ENCODE measurements at regions not wholly inside any gene's neighbourhood (a gene's known extent, or its start where the extent isn't known, plus 50 kb on each side); places are given as distances from the start of the nearest gene placed in this dataset.

- Mint-ChIP-seq H3K36me3 (ENCODE audit: low read depth) (peaks cover 12% of the 10 kb centered on the region), H3K27ac (no peak overlapping the region), H3K27me3 (peaks cover 22% of the 10 kb centered on the region), H3K9me3 (peaks cover 12% of the 10 kb centered on the region), H3K4me1 (ENCODE audit: low read depth) (no peaks in the 10 kb centered on the region), H3K4me3 (no peak overlapping the region)
These were observed 104.7 kb upstream of the IL6 start for GRCh38 chr7:22622116-22622785.

- Mint-ChIP-seq H3K36me3 (ENCODE audit: low read depth) (peaks cover 13% of the 10 kb centered on the region), H3K9me3 (peaks cover 21% of the 10 kb centered on the region), H3K4me3 (no peak overlapping the region), H3K27me3 (peaks cover 23% of the 10 kb centered on the region), H3K4me1 (ENCODE audit: low read depth) (no peaks in the 10 kb centered on the region), H3K27ac (no peak overlapping the region)
These were observed 108.5 kb upstream of the IL6 start for GRCh38 chr7:22618528-22618927.

GRCh38 chr7:22617166-22617565 lies 109.8 kb upstream of the IL6 start:
- peaks cover 21% of the 10 kb centered on the region for H3K9me3 Mint-ChIP-seq
- no peak overlapping the region for H3K4me3 Mint-ChIP-seq
- no peak overlapping the region for H3K27ac Mint-ChIP-seq
- peaks cover 13% of the 10 kb centered on the region for H3K36me3 Mint-ChIP-seq (ENCODE audit: low read depth)
- H3K27me3 Mint-ChIP-seq: peaks cover 27% of the 10 kb centered on the region
- no peaks in the 10 kb centered on the region for H3K4me1 Mint-ChIP-seq (ENCODE audit: low read depth)

- Mint-ChIP-seq H3K4me3 (no peak overlapping the region), H3K27ac (no peak overlapping the region), H3K27me3 (peaks cover 30% of the 10 kb centered on the region), H3K36me3 (ENCODE audit: low read depth) (peaks cover 13% of the 10 kb centered on the region), H3K4me1 (ENCODE audit: low read depth) (no peaks in the 10 kb centered on the region), H3K9me3 (peaks cover 20% of the 10 kb centered on the region)
These were observed 113.5 kb upstream of the IL6 start for GRCh38 chr7:22613496-22613895.

- Mint-ChIP-seq H3K4me3 (no peak overlapping the region), H3K4me1 (ENCODE audit: low read depth) (no peaks in the 10 kb centered on the region), H3K27ac (no peak overlapping the region), H3K9me3 (peaks cover 13% of the 10 kb centered on the region), H3K27me3 (peaks cover 30% of the 10 kb centered on the region), H3K36me3 (ENCODE audit: low read depth) (peaks cover 6% of the 10 kb centered on the region)
These were observed 112.8 kb upstream of the STEAP1B start for GRCh38 chr7:22612776-22613175.

- H3K27me3 Mint-ChIP-seq: peaks cover 33% of the 10 kb centered on the region
- H3K4me1 Mint-ChIP-seq (ENCODE audit: low read depth): no peaks in the 10 kb centered on the region
- H3K4me3 Mint-ChIP-seq: no peak overlapping the region
- no peak overlapping the region for H3K27ac Mint-ChIP-seq
- no peaks in the 10 kb centered on the region for H3K36me3 Mint-ChIP-seq (ENCODE audit: low read depth)
- peaks cover 4% of the 10 kb centered on the region for H3K9me3 Mint-ChIP-seq
These were observed 111.7 kb upstream of the STEAP1B start for GRCh38 chr7:22611758-22612079.

- peaks cover 33% of the 10 kb centered on the region for H3K27me3 Mint-ChIP-seq
- H3K27ac Mint-ChIP-seq: no peak overlapping the region
- H3K9me3 Mint-ChIP-seq: peaks cover 3% of the 10 kb centered on the region
- no peak overlapping the region for H3K4me3 Mint-ChIP-seq
- H3K4me1 Mint-ChIP-seq (ENCODE audit: low read depth): no peaks in the 10 kb centered on the region
- H3K36me3 Mint-ChIP-seq (ENCODE audit: low read depth): no peaks in the 10 kb centered on the region
These were observed 111.2 kb upstream of the STEAP1B start for GRCh38 chr7:22610951-22611757.

- Mint-ChIP-seq H3K27me3 (peaks cover 31% of the 10 kb centered on the region), H3K4me1 (ENCODE audit: low read depth) (no peaks in the 10 kb centered on the region)
These were observed 110.3 kb upstream of the STEAP1B start for GRCh38 chr7:22610263-22610662.

GRCh38 chr7:22607180-22607579 lies 107.2 kb upstream of the STEAP1B start:
- Mint-ChIP-seq H3K36me3 (ENCODE audit: low read depth) (no peaks in the 10 kb centered on the region), H3K27ac (no peak overlapping the region), H3K4me1 (ENCODE audit: low read depth) (no peaks in the 10 kb centered on the region), H3K4me3 (no peak overlapping the region), H3K27me3 (peaks cover 37% of the 10 kb centered on the region), H3K9me3 (no peaks in the 10 kb centered on the region)

More at GRCh38 chr7:22610263-22610662, 110.3 kb upstream of the STEAP1B start:
- Mint-ChIP-seq H3K9me3 (peaks cover 3% of the 10 kb centered on the region), H3K4me3 (no peak overlapping the region), H3K27ac (no peak overlapping the region), H3K36me3 (ENCODE audit: low read depth) (no peaks in the 10 kb centered on the region)

- H3K27me3 Mint-ChIP-seq: peaks cover 49% of the 10 kb centered on the region
- no peak overlapping the region for H3K27ac Mint-ChIP-seq
- H3K9me3 Mint-ChIP-seq: no peaks in the 10 kb centered on the region
- H3K4me3 Mint-ChIP-seq: no peak overlapping the region
- H3K36me3 Mint-ChIP-seq (ENCODE audit: low read depth): no peaks in the 10 kb centered on the region
- peaks cover 4% of the 10 kb centered on the region for H3K4me1 Mint-ChIP-seq (ENCODE audit: low read depth)
These were observed 104.3 kb upstream of the STEAP1B start for GRCh38 chr7:22604246-22604645.

- Mint-ChIP-seq H3K9me3 (no peaks in the 10 kb centered on the region), H3K27me3 (peaks cover 52% of the 10 kb centered on the region), H3K4me1 (ENCODE audit: low read depth) (peaks cover 4% of the 10 kb centered on the region), H3K4me3 (no peak overlapping the region), H3K36me3 (ENCODE audit: low read depth) (no peaks in the 10 kb centered on the region), H3K27ac (no peak overlapping the region)
These were observed 102.0 kb upstream of the STEAP1B start for GRCh38 chr7:22601812-22602565.

GRCh38 chr7:22601408-22601807 lies 101.4 kb upstream of the STEAP1B start:
- Mint-ChIP-seq H3K4me3 (no peak overlapping the region), H3K27me3 (peaks cover 49% of the 10 kb centered on the region), H3K9me3 (no peaks in the 10 kb centered on the region), H3K36me3 (ENCODE audit: low read depth) (no peaks in the 10 kb centered on the region), H3K27ac (no peak overlapping the region), H3K4me1 (ENCODE audit: low read depth) (peaks cover 4% of the 10 kb centered on the region)

GRCh38 chr7:22601003-22601402 lies 101.0 kb upstream of the STEAP1B start:
- Mint-ChIP-seq H3K4me1 (ENCODE audit: low read depth) (peaks cover 4% of the 10 kb centered on the region), H3K9me3 (no peaks in the 10 kb centered on the region), H3K36me3 (ENCODE audit: low read depth) (no peaks in the 10 kb centered on the region), H3K27me3 (peaks cover 49% of the 10 kb centered on the region), H3K4me3 (no peak overlapping the region), H3K27ac (no peak overlapping the region)

GRCh38 chr7:22598318-22598920 lies 98.4 kb upstream of the STEAP1B start:
- peaks cover 50% of the 10 kb centered on the region for H3K27me3 Mint-ChIP-seq
- no peak overlapping the region for H3K27ac Mint-ChIP-seq
- H3K36me3 Mint-ChIP-seq (ENCODE audit: low read depth): no peaks in the 10 kb centered on the region
- no peak overlapping the region for H3K4me3 Mint-ChIP-seq
- H3K4me1 Mint-ChIP-seq (ENCODE audit: low read depth): peaks cover 4% of the 10 kb centered on the region
- H3K9me3 Mint-ChIP-seq: no peaks in the 10 kb centered on the region

- Mint-ChIP-seq H3K27me3 (peaks cover 48% of the 10 kb centered on the region), H3K36me3 (ENCODE audit: low read depth) (no peaks in the 10 kb centered on the region), H3K4me1 (ENCODE audit: low read depth) (peaks cover 4% of the 10 kb centered on the region), H3K9me3 (no peaks in the 10 kb centered on the region), H3K27ac (no peak overlapping the region), H3K4me3 (no peak overlapping the region)
These were observed 97.9 kb upstream of the STEAP1B start for GRCh38 chr7:22597844-22598243.

All from stimulated activated naive CD8-positive, alpha-beta T cell treated with anti-CD3 and anti-CD28 coated beads, Interleukin-15, Interleukin-2, amounts not matched to agents 100 ng/mL and 50 ng/mL, for 24 hours (primary cell).